GM23248 (cell line): ENCODE measurements at regions not wholly inside any gene's neighbourhood (a gene's known extent, or its start where the extent isn't known, plus 50 kb on each side); places are given as distances from the start of the nearest gene placed in this dataset.

Experiments used
- EZH2 ChIP-seq: fragments of 200-600 bp; sonication (generic); IDR thresholded peaks from 2 replicates; pipeline ENCODE4 v1.6.1; 2018; ENCODE audit warnings: antibody characterized with exemption, mild to moderate bottlenecking; ENCODE audit not compliant: insufficient read depth, poor library complexity, severe bottlenecking
- EZH2phosphoT487 ChIP-seq: fragments of 200-600 bp; sonication (generic); IDR thresholded peaks from 2 replicates; pipeline ENCODE4 v1.6.1; 2018; ENCODE audit warnings: antibody characterized with exemption, moderate library complexity, mild to moderate bottlenecking, low read depth; ENCODE audit not compliant: insufficient read depth

DNA sequence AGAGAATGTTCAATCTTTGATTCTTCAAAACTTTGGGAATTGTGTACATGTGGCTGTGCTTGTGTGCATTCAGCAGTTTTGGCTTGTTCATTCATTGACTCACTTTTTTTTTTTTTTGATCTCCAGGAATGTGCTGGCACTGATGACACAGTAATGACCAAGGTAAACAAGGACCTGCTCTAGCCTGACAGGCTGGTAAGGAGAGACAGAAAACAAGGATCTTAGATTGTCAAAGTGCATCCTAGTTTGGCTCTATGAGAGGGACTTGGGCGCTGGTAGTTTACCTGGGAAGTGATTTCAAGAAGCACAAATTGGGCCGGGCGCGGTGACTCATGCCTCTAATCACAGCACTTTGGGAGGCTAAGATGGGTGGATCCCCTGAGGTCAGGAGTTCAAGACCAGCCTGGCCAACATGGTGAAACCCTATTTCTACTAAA, 233.1 kb upstream of the WSCD1 start:
- no peak for TF ChIP-seq EZH2phosphoT487
- TF ChIP-seq EZH2: no peak
